ENCODE measurements at regions not wholly inside any gene's neighbourhood (a gene's known extent, or its start where the extent isn't known, plus 50 kb on each side); places are given as distances from the start of the nearest gene placed in this dataset.

DNA sequence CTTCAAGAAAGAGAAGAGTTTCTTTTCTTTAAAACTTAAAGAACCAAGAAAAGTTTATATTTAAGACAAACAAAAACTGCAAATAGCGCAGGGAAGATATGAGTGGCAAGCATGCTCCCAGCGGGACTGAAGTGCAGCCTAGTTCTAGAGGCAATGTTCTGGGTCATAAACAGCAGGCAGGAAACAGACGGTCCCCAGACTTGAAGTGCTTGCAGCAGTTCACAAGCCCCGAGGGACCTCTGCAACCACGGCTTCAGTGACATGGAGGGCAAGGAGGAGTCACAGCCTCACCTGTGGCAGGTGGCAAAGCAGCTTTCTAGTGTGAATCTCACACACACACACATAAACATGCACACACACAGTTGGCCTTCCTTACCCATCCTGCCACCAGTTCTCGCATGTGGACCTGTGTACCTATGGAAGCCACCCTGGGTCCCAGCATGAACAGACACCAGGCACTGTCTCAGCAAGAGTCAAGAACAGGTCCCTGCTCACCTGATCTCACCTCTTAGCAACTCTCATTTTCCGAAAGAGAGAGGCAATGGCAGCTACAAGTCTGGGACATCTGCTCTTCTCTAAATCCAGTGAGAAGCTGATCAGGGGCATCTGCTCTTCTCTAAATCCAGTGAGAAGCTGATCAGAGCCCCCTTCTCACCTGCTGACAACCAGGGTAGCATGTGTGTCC, 162.0 kb downstream of the EFNB2 start:
- no peak for DNase-seq (ENCODE audit: low spot score)
- Histone ChIP-seq H3K4me3 (no peak overlapping the region), H4K20me1 (replicated peaks; ENCODE audit: insufficient read depth) (no peaks in the 10 kb centered on the region), H3K4me2 (no peak overlapping the region), H3K36me3 (ENCODE audit: insufficient read depth) (no peaks in the 10 kb centered on the region), H2AFZ (peak overlapping the region; percentile 34; the same call in 1 of the 2 replicates), H3K79me2 (replicated peaks; ENCODE audit: insufficient read depth) (no peaks in the 10 kb centered on the region), H3K4me1 (ENCODE audit: insufficient read depth) (peaks cover 3% of the 10 kb centered on the region; the same call in 1 of the 2 replicates), H3K27me3 (ENCODE audit: insufficient read depth) (no peaks in the 10 kb centered on the region), H3K27ac (ENCODE audit: low read depth) (no peak overlapping the region), H3K9me2 (ENCODE audit: insufficient read depth) (no peaks in the 10 kb centered on the region), H3F3A (replicated peaks; ENCODE audit: low read depth) (no peaks in the 10 kb centered on the region)
- H3K27me3 Mint-ChIP-seq (ENCODE audit: insufficient read depth, low read depth, poor library complexity) = peaks cover 5% of the 10 kb centered on the region
- no peaks in the 10 kb centered on the region for H3K36me3 Mint-ChIP-seq (ENCODE audit: low read depth)
- no peaks in the 10 kb centered on the region for H3K9me3 Mint-ChIP-seq
- H3K4me3 Mint-ChIP-seq = no peak overlapping the region
- H3K4me1 Mint-ChIP-seq = peaks cover 3% of the 10 kb centered on the region; the same call in 1 of the 3 replicates
- no peak for ATAC-seq
- no peak overlapping the region for H3K27ac Mint-ChIP-seq
- no peak for TF ChIP-seq ETS1 (IDR thresholded peaks at IDR 0.05)
- TF ChIP-seq REST (IDR thresholded peaks at IDR 0.05; ENCODE audit: unreplicated experiment) = no peak
- no peak for TF ChIP-seq POLR2AphosphoS5 (IDR thresholded peaks at IDR 0.05; ENCODE audit: low read depth)
- no peak for TF ChIP-seq EZH2phosphoT487 (IDR thresholded peaks at IDR 0.05; ENCODE audit: unreplicated experiment)
- no peak for TF ChIP-seq ZNF114 (CRISPR knock-in tag; IDR thresholded peaks at IDR 0.05)
- no peak for TF ChIP-seq JUNB (IDR thresholded peaks at IDR 0.05; ENCODE audit: unreplicated experiment)
- TF ChIP-seq ZNF462 (CRISPR knock-in tag; IDR thresholded peaks at IDR 0.05) = no peak
- no peak for TF ChIP-seq EZH2 (IDR thresholded peaks at IDR 0.05; ENCODE audit: low read depth, unreplicated experiment)
- no peak for TF ChIP-seq STAT1 (IDR thresholded peaks at IDR 0.05; ENCODE audit: unreplicated experiment)
- no peak for TF ChIP-seq ZNF331 (CRISPR knock-in tag; IDR thresholded peaks at IDR 0.05; ENCODE audit: low read depth)
- no peak for TF ChIP-seq CREB1 (CRISPR knock-in tag; IDR thresholded peaks at IDR 0.05; ENCODE audit: low read depth)
- no peak for TF ChIP-seq NANOG (IDR thresholded peaks at IDR 0.05; ENCODE audit: borderline replicate concordance)
- no peak for TF ChIP-seq CTCF (conservative IDR thresholded peaks at IDR 0.05; ENCODE audit: low read depth in 2 of 2)

All from GM23338 (cell line).